GM18951 (cell line): ENCODE measurements at regions not wholly inside any gene's neighbourhood (a gene's known extent, or its start where the extent isn't known, plus 50 kb on each side); places are given as distances from the start of the nearest gene placed in this dataset.
"Not testable (repeated sequence)": the region's sequence is repeated elsewhere in the genome, so short reads cannot be mapped to it uniquely, and the experiment has no call there.

Experiments used
- POLR2A ChIP-seq: IDR thresholded peaks from 4 replicates; pipeline ENCODE4 v1.6.1; 2011; ENCODE audit warnings: mild to moderate bottlenecking; ENCODE audit not compliant: insufficient read length, insufficient read depth; ENCODE audit errors: extremely low read depth
- in situ Hi-C: fragments of 300-500 bp; cut with MboI; formaldehyde crosslinking; loops from one replicate; pipeline ENCODE4 v1.12.0; 2022; ENCODE audit warnings: low sequenced_read_pairs, mixed read lengths, inconsistent platforms; ENCODE audit not compliant: unreplicated experiment

DNA sequence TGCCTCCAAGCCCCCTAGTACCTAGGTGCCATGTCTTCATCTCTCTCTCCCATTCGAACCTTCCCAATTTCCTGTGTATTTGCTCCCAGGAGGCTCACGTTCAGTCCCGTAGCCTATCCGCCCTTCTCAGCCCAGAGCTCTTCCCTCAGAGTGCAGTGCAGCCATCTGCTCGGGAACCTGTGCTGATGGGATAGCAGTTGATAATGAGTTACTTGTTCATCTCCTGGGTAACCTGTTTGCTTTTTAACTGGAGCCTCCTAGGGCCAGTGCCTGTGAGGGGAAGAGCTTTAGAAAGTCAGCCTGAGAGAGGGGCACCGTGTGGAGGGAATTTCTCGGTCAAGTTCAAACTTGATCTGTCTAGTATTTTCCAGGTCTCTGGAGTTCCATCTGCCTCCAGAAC lies 229.8 kb upstream of the IL12B start:
- TF ChIP-seq POLR2A = no peak
- in situ Hi-C loops = no loop called here

DNA sequence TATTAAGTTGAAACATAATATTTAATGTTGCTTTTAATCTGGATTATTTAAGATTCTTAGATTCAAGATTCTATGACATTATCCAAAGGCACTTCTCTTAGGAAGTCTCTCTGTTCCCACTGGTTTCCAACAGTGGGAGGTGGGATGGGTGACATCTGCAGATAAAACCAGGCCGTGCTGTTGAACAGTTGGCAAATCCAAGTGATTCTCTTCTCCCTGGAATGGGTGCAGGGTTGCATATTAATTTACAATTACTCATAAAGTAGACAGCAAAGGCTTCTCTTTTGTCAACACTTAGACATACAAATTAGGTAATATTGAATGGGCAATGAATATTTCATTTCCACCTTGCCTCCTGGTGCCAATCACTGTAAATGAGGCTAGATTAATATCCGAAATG lies 233.7 kb upstream of the IL12B start:
- in situ Hi-C loops = no loop called here
- TF ChIP-seq POLR2A = no peak

- TF ChIP-seq POLR2A = no peak
- in situ Hi-C loops = no loop called here
These were observed 236.5 kb upstream of the IL12B start for GRCh38 chr5:159566832-159567231.

- TF ChIP-seq POLR2A = no peak
- in situ Hi-C loops = no loop called here
These were observed 237.2 kb upstream of the IL12B start for GRCh38 chr5:159567461-159567860.

DNA sequence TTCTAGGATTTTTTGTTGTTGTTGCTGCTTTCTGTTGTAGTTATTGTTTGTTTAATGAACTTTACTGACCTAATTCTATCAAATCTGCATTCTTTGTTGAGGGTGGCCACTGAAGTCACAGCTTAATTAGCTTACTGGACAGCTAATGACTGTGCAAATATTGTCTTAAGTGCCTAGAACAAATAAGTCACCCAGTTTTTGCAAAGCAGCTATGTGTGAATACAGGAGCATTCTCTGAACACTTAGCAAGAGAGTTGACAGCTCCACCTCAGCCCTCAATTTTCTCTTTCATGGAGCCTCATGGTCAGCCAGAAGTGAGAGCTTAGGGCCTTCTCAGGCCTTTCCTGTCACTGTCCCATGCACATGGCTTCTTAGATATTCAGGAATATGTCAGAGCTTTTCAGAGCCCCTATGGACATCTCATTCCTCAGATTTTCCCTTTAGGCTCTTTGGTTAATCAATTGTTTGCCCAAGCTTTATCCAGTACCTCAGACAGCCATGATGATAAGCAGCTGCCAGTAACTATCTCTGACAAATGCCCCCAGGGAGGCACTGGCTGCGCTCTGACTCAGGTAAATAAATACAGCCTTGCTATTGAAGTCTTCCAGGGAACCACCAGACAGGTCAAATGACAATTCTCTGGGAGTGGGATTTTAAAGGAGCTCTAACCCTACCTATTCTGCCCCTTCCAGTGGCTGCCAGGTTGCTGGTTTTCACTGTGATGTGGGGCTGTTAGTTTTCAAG lies 241.4 kb upstream of the IL12B start:
- in situ Hi-C loops = no loop called here

DNA sequence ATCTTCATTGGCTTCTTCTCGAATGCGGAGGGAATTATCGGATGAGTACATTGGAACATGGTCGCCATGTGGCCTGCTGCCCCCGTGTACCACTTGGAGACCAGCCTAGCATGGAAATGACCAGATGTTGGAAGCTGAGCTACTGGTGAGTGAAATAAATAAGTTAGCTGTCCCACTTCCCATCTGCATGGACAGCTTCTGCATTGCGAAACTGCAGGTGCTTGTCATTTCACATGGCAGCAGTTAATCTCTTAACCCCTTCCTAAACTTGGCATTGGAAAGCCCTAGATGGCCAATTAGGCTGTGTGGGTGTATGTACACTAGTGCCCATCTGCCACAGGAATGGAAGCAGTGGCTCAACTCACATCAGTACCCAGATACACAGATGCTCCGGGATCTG lies 246.6 kb upstream of the IL12B start:
- in situ Hi-C loops = no loop called here
- TF ChIP-seq POLR2A = no peak

More for the DNA sequence above, 241.4 kb upstream of the IL12B start:
- TF ChIP-seq POLR2A = no peak

- no peak for TF ChIP-seq POLR2A
- in situ Hi-C loops = no loop called here
These were observed 251.4 kb upstream of the IL12B start for GRCh38 chr5:159581502-159582249.

DNA sequence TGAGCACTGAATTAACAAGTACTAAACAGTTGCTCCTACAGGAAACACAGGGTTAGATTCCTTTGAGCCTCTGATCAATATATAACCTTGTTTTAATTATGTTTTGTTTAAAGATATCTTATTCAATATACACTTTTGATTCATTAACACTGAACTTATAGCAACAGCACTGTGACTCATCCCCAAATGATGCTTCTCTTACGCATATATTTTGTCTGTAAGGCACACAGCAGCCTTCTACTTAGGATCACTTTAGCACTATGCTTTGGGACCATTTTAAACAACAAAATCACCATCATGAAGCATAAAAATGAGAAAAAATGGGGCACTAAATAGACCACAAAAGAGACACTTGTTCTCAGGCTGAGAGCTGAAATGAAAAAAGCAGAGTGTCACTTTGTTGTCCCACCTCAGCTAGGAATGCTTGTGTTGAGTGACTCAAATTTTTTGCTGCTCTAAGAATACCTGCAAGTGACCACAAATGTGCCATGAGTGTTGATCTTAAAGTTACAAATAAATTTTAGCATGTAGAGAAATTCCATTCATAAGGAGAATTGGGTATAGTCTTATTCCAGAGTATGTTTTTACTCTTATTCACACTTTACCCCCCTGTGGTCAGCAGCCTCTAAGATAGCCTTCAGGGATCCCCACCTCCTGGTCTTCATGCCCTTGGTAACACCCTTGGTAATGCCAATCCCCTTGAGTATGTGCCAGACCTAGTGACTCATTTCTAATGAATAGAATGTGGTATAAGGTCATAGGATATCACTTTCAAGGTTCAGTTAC lies 252.7 kb upstream of the IL12B start:
- in situ Hi-C loops = no loop called here
- no peak for TF ChIP-seq POLR2A

GRCh38 chr5:159586921-159587320 lies 256.6 kb upstream of the IL12B start:
- no peak for TF ChIP-seq POLR2A

DNA sequence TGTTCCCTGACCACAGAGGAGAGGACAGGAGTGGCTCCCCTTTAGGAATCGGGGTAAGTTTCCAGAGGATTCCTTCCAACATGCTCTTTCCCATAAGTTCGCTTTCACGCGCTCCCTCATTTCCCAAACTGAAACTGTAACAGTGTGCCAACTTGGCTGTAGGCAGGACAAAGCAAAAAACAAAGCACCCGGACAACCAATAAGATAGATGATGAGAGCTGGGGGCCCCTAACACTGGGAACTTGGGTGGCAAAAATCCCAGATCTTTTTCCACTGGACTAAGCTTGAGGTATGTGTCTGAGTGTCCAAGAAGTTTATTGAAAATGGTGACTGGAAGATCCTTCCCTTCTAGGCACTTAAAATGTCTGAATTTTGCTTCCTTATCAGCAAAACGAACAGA lies 258.7 kb upstream of the IL12B start:
- in situ Hi-C loops = no loop called here
- no peak for TF ChIP-seq POLR2A

More at GRCh38 chr5:159586921-159587320, 256.6 kb upstream of the IL12B start:
- in situ Hi-C loops = no loop called here

GRCh38 chr5:159593518-159594073 lies 263.3 kb upstream of the IL12B start:
- in situ Hi-C loops = no loop called here
- no peak for TF ChIP-seq POLR2A

DNA sequence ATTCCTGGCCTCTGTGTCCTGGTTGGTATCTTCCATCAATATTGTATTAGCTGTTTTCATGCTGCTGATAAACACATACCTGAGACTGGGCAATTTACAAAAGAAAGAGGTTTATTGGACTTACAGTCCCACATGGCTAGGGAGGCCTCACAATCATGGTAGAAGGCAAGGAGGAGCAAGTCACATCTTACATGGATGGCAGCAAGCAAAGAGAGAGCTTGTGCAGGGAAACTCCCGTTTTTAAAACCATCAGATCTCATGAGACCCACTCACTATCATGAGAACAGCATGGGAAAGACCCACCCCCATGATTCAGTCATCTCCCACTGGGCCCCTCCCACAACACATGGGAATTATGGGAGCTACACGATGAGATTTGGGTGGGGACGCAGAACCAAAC lies 265.3 kb upstream of the IL12B start:
- in situ Hi-C loops = not testable (repeated sequence)

DNA sequence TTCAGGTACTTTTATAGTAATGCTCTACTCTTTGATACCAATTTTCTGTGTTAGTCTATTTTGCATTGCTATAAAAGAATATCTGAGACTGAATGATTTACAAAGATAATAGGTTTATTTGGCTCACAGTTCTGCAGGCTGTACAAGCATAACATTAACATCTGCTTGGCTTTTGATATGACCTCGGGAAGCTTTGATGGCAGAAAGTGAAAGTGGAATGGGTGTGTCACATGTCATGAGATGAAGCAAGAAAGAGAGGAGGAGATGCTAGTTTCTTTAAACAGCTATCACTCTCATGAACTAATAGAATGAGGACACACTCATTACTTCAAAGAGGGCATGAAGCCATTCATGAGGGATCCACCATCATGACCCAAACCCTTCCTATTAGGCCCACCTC lies 270.9 kb upstream of the IL12B start:
- in situ Hi-C loops = no loop called here
- no peak for TF ChIP-seq POLR2A

DNA sequence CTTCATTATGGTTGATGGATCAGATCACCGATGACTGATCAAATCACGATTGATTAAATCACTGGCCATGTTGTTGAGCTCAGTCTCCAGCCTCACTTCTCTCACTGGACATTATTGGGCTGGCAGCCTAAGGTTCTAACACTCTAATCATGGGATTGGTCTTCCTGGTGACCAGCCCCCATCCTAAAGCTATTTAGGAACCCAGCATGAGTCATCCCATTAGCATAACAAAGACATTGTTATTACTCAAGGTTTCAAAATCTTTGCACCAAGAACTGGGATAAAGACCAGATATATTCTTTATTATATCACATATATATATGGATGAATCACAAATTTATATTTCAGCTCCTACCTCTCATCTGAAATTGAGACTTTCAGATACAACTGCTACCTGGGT lies 272.1 kb upstream of the IL12B start:
- TF ChIP-seq POLR2A = no peak
- in situ Hi-C loops = no loop called here

DNA sequence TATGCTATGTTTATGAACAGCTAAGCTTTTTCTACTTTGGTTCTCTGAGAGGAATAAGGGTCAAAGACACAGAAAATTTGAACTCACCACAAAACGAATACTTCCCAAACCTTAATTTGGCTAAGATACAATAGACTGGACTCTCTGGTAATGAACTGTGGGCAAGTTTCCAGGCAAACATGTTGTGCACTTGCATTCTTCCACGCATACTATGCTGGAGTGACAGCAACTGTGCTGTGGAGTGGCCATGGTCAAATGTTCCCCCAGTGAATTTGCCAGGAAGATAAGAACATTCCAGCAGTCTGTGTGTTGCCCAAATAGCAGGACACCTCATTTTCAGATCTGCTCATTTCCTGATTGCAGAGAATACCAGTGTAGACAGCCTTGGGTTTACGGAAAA lies 275.3 kb upstream of the IL12B start:
- in situ Hi-C loops = no loop called here
- TF ChIP-seq POLR2A = no peak
